SK-N-MC (cell line): ENCODE measurements at regions not wholly inside any gene's neighbourhood (a gene's known extent, or its start where the extent isn't known, plus 50 kb on each side); places are given as distances from the start of the nearest gene placed in this dataset.

Experiments
- EZH2 ChIP-seq: fragments of 200-600 bp; sonication (generic); IDR thresholded peaks from one replicate; pipeline ENCODE4 v1.6.1; 2017; ENCODE audit warnings: antibody characterized with exemption
- POLR2AphosphoS5 ChIP-seq: IDR thresholded peaks from 2 replicates; pipeline ENCODE4 v1.6.1; 2012; ENCODE audit warnings: mild to moderate bottlenecking, low read depth, low read length, borderline replicate concordance

DNA sequence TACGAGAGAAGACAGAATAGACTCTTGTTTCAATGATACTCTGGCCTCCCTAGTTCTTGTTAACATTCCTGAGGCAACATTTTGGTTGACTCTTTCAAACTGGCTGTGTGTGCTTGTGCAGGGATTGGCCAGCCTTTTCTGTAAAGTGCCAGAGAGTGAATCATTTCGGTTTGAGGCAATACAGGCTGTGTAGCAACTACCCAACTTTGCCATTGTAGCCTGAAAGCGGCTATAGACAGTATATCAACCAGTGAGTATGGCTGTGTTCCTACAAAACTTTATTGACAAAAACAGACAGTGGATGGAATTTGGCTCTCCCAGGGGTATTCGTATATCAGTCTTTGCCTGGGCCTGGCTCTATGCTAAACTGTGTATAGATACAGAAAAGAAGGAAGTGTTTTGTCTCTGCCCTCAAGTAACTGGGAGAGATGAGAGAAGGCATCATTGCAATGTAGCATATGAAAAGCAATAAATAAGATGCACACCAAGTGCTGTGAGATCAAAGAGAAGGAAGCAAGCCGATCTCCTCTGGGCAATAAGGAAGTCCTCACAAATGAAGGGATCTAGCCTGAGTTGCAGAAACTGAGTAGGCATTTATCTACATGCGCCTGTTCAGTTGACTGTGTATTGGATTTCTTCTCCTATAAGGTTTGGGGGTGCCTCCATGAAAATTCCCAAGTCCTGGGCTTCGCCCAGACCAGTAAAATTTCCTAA lies 568.0 kb upstream of the KLF4 start:
- TF ChIP-seq EZH2 = no peak
- no peak for TF ChIP-seq POLR2AphosphoS5
